Eye (tissue), 1 donor: ENCODE measurements at regions not wholly inside any gene's neighbourhood (a gene's known extent, or its start where the extent isn't known, plus 50 kb on each side); places are given as distances from the start of the nearest gene placed in this dataset.
"Not testable (repeated sequence)": the region's sequence is repeated elsewhere in the genome, so short reads cannot be mapped to it uniquely, and the experiment has no call there.

Experiments used
- DNase-seq: peaks from one replicate; pipeline ENCODE4 v3.0.0-alpha.2; 2015

- DNase-seq = no peak
Observed at GRCh38 chr4:92237559-92237958, 66.2 kb upstream of the GRID2 start.

- no peak for DNase-seq
Observed at GRCh38 chr4:92241094-92241493, 62.7 kb upstream of the GRID2 start.

GRCh38 chr4:92246384-92246783 is 57.4 kb upstream of the GRID2 start:
- no peak for DNase-seq

- DNase-seq = no peak
Observed at GRCh38 chr4:92249541-92249940, 54.2 kb upstream of the GRID2 start.

GRCh38 chr4:92251711-92252110 is 52.1 kb upstream of the GRID2 start:
- no peak for DNase-seq

GRCh38 chr4:92252358-92252757 is 51.4 kb upstream of the GRID2 start:
- DNase-seq = not testable (repeated sequence)

GRCh38 chr4:92252846-92253245 is 50.9 kb upstream of the GRID2 start:
- DNase-seq = no peak

- DNase-seq = no peak
Observed at GRCh38 chr4:92253550-92253949, 50.2 kb upstream of the GRID2 start.
